ENCODE measurements at regions not wholly inside any gene's neighbourhood (a gene's known extent, or its start where the extent isn't known, plus 50 kb on each side); places are given as distances from the start of the nearest gene placed in this dataset.

- intact Hi-C loops (cut with micrococcal nuclease; ENCODE audit: unreplicated experiment): loop anchor here (10.0 kb wide), 1 partner anchor 538 kb away; no protein-coding TSS in a partner anchor
- POLR2A ChIA-PET: no interaction called here
- H3K4me3 Mint-ChIP-seq (ENCODE audit: unreplicated experiment): no peak overlapping the region
- no peaks in the 10 kb centered on the region for H3K36me3 ChIP-seq (ENCODE audit: control insufficient read depth, insufficient read depth, low read length)
- H3K27ac Mint-ChIP-seq (ENCODE audit: unreplicated experiment): no peak overlapping the region
- no peaks in the 10 kb centered on the region for H3K9me3 ChIP-seq
- no peaks in the 10 kb centered on the region for H3K36me3 Mint-ChIP-seq (ENCODE audit: insufficient read depth, unreplicated experiment)
- no peaks in the 10 kb centered on the region for H3K27me3 ChIP-seq (replicated peaks; ENCODE audit: control insufficient read depth, insufficient read depth, low read length)
- CTCF ChIA-PET: no interaction called here
- H3K4me1 Mint-ChIP-seq (ENCODE audit: low read depth, unreplicated experiment): peaks cover 10% of the 10 kb centered on the region
- H3K27me3 Mint-ChIP-seq (ENCODE audit: insufficient read depth, unreplicated experiment): no peaks in the 10 kb centered on the region
- BruUV-seq (replicated peaks): no TSS peak
- H3K4me3 ChIP-seq (ENCODE audit: low read depth, low read length): no peak overlapping the region
- no peak for TF ChIP-seq CTCF (IDR thresholded peaks at IDR 0.05; ENCODE audit: insufficient read depth in 1 of 2, low read depth in 1 of 2, low read length in 1 of 2, severe bottlenecking in 1 of 2, unreplicated experiment in 1 of 2)
- H3K4me1 ChIP-seq: no peaks in the 10 kb centered on the region
- H3K9me3 Mint-ChIP-seq (ENCODE audit: unreplicated experiment): no peaks in the 10 kb centered on the region
- no peak for DNase-seq
These were observed 806.0 kb upstream of the ZNF608 start for GRCh38 chr5:125552486-125552885.

- no peak overlapping the region for H3K4me3 Mint-ChIP-seq (ENCODE audit: unreplicated experiment)
- Histone ChIP-seq H3K4me3 (ENCODE audit: low read depth, low read length) (no peak overlapping the region), H3K27me3 (replicated peaks; ENCODE audit: control insufficient read depth, insufficient read depth, low read length) (no peaks in the 10 kb centered on the region), H3K9me3 (no peaks in the 10 kb centered on the region), H3K4me1 (peaks cover 5% of the 10 kb centered on the region; the same call in 1 of the 2 replicates), H3K36me3 (ENCODE audit: control insufficient read depth, insufficient read depth, low read length) (no peaks in the 10 kb centered on the region)
- no peaks in the 10 kb centered on the region for H3K27me3 Mint-ChIP-seq (ENCODE audit: insufficient read depth, unreplicated experiment)
- ChIA-PET CTCF (no interaction called here), POLR2A (no interaction called here)
- H3K36me3 Mint-ChIP-seq (ENCODE audit: insufficient read depth, unreplicated experiment): no peaks in the 10 kb centered on the region
- BruUV-seq (replicated peaks): no TSS peak
- intact Hi-C loops (cut with micrococcal nuclease; ENCODE audit: unreplicated experiment): loop anchor here (10.0 kb wide), 1 partner anchor 540 kb away; no protein-coding TSS in a partner anchor
- H3K4me1 Mint-ChIP-seq (ENCODE audit: low read depth, unreplicated experiment): peaks cover 5% of the 10 kb centered on the region
- no peak for DNase-seq
- no peak for TF ChIP-seq CTCF (IDR thresholded peaks at IDR 0.05; ENCODE audit: insufficient read depth in 1 of 2, low read depth in 1 of 2, low read length in 1 of 2, severe bottlenecking in 1 of 2, unreplicated experiment in 1 of 2)
- no peak overlapping the region for H3K27ac Mint-ChIP-seq (ENCODE audit: unreplicated experiment)
- no peaks in the 10 kb centered on the region for H3K9me3 Mint-ChIP-seq (ENCODE audit: unreplicated experiment)
These were observed 807.9 kb upstream of the ZNF608 start for GRCh38 chr5:125554355-125554754.

GRCh38 chr5:125555591-125555990 is 809.2 kb upstream of the ZNF608 start:
- no TSS peak for BruUV-seq (replicated peaks)
- TF ChIP-seq CTCF (IDR thresholded peaks at IDR 0.05; ENCODE audit: insufficient read depth in 1 of 2, low read depth in 1 of 2, low read length in 1 of 2, severe bottlenecking in 1 of 2, unreplicated experiment in 1 of 2): no peak
- Histone ChIP-seq H3K36me3 (ENCODE audit: control insufficient read depth, insufficient read depth, low read length) (no peaks in the 10 kb centered on the region), H3K9me3 (no peaks in the 10 kb centered on the region), H3K4me3 (ENCODE audit: low read depth, low read length) (no peak overlapping the region), H3K4me1 (peaks cover 16% of the 10 kb centered on the region), H3K27me3 (replicated peaks; ENCODE audit: control insufficient read depth, insufficient read depth, low read length) (no peaks in the 10 kb centered on the region)
- POLR2A ChIA-PET: no interaction called here
- Mint-ChIP-seq H3K27ac (ENCODE audit: unreplicated experiment) (no peak overlapping the region), H3K4me3 (ENCODE audit: unreplicated experiment) (no peak overlapping the region), H3K36me3 (ENCODE audit: insufficient read depth, unreplicated experiment) (no peaks in the 10 kb centered on the region), H3K4me1 (ENCODE audit: low read depth, unreplicated experiment) (peaks cover 9% of the 10 kb centered on the region), H3K9me3 (ENCODE audit: unreplicated experiment) (no peaks in the 10 kb centered on the region), H3K27me3 (ENCODE audit: insufficient read depth, unreplicated experiment) (no peaks in the 10 kb centered on the region)
- no peak for DNase-seq
- intact Hi-C loops (cut with micrococcal nuclease; ENCODE audit: unreplicated experiment): loop anchor here (10.0 kb wide), 1 partner anchor 541 kb away; no protein-coding TSS in a partner anchor
- CTCF ChIA-PET: no interaction called here
